GM23248 (cell line): ENCODE measurements at regions not wholly inside any gene's neighbourhood (a gene's known extent, or its start where the extent isn't known, plus 50 kb on each side); places are given as distances from the start of the nearest gene placed in this dataset.

ENCODE experiments used
- EZH2 ChIP-seq: fragments of 200-600 bp; sonication (generic); IDR thresholded peaks from 2 replicates; pipeline ENCODE4 v1.6.1; 2018; ENCODE audit warnings: antibody characterized with exemption, mild to moderate bottlenecking; ENCODE audit not compliant: insufficient read depth, poor library complexity, severe bottlenecking
- EZH2phosphoT487 ChIP-seq: fragments of 200-600 bp; sonication (generic); IDR thresholded peaks from 2 replicates; pipeline ENCODE4 v1.6.1; 2018; ENCODE audit warnings: antibody characterized with exemption, moderate library complexity, mild to moderate bottlenecking, low read depth; ENCODE audit not compliant: insufficient read depth

DNA sequence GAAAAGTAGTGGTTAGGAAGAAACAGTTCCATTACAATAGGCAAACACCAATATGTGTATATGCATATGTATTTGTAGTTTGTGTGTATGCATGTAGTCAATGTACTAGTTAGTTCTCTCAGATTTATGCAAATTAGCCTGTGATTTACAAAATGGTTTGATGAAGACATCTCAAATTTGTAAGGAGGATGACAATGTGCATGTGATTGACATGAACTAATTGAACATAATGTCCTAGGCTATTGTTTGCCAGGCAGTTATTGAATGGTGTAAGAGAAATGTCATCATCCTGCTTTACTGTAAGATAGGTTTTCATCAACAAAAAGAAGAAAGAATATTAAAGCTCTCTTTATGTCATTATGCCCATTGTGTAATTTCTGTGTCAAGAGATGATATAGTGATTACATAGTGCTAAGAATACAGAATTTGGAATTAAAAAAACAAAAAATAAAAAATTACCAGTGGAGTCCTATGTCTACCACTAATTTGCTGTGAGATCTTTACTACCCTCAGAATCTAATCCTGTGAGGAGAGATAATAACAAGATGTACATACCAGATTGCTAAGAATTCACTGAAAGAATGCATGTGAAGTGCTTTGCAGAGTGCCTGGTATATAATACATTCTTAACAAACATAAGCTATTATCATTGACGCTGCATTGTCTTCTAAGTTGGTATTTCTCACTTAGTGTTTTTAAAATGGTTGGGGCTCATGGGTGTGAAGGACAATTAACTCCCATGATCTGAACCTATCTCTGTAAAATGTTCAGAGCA, 258.0 kb downstream of the CPS1 start:
- TF ChIP-seq EZH2 = no peak
- TF ChIP-seq EZH2phosphoT487 = no peak
